A673 (cell line): ENCODE measurements at regions not wholly inside any gene's neighbourhood (a gene's known extent, or its start where the extent isn't known, plus 50 kb on each side); places are given as distances from the start of the nearest gene placed in this dataset.

Experiments
- BruUV-seq: library from RNA; stranded (reverse); fragments of 400-500 nt; replicated peaks from 2 replicates; lab custom pipeline; 2021; lab: Mats Ljungman, UMichigan
- CTCF ChIA-PET: fragments of 300-600 bp; sonication (Branson Sonifier 250); formaldehyde crosslinking; loops from one replicate; lab custom pipeline; 2022; ENCODE audit warnings: antibody characterized with exemption; lab: Charles Lee
- POLR2A ChIA-PET: fragments of 300-600 bp; sonication (Branson Sonifier 250); formaldehyde crosslinking; loops from one replicate; lab custom pipeline; 2022; ENCODE audit warnings: antibody characterized with exemption; ENCODE audit not compliant: low non-redundant PET; lab: Charles Lee
- DNase-seq: peaks from one replicate; pipeline ENCODE4 v3.0.0-alpha.2; 2015; ENCODE audit warnings: low spot score
- H3K27ac ChIP-seq: fragments of 200-600 bp; sonication (generic); 2 replicates; pipeline ENCODE4 v1.5.1; 2016; ENCODE audit warnings: mixed run types, low read depth, mild to moderate bottlenecking, mixed read lengths, antibody characterized with exemption, low read length; ENCODE audit not compliant: poor library complexity, severe bottlenecking
- H3K27me3 ChIP-seq: fragments of 200-600 bp; sonication (generic); replicated peaks from 2 replicates; pipeline ENCODE4 v1.6.1; 2017; ENCODE audit warnings: mixed run types, low read depth, mild to moderate bottlenecking, mixed read lengths, antibody characterized with exemption, low read length; ENCODE audit not compliant: insufficient read depth, poor library complexity
- H3K36me3 ChIP-seq: fragments of 200-600 bp; sonication (generic); 2 replicates; pipeline ENCODE4 v1.6.1; 2016; ENCODE audit warnings: mixed run types, mild to moderate bottlenecking, mixed read lengths, antibody characterized with exemption, low read length; ENCODE audit not compliant: insufficient read depth, poor library complexity, severe bottlenecking
- H3K4me1 ChIP-seq: fragments of 200-600 bp; sonication (generic); 2 replicates; pipeline ENCODE4 v1.6.1; 2017; ENCODE audit warnings: mixed run types, mild to moderate bottlenecking, mixed read lengths, antibody characterized with exemption, low read length; ENCODE audit not compliant: insufficient read depth, poor library complexity, severe bottlenecking
- H3K4me3 ChIP-seq: fragments of 200-600 bp; sonication (generic); 2 replicates; pipeline ENCODE4 v1.5.1; 2016; ENCODE audit warnings: low read depth, mixed run types, mild to moderate bottlenecking, mixed read lengths, low read length; ENCODE audit not compliant: poor library complexity, severe bottlenecking
- H3K9me3 ChIP-seq: fragments of 200-600 bp; sonication (generic); 2 replicates; pipeline ENCODE4 v1.6.1; 2016; ENCODE audit warnings: mixed run types, low read depth, mild to moderate bottlenecking, mixed read lengths, antibody characterized with exemption, low read length; ENCODE audit not compliant: poor library complexity, severe bottlenecking
- CTCF ChIP-seq: fragments of 300-800, 200-600 bp; sonication (generic); conservative IDR thresholded peaks from 2 replicates; pipeline ENCODE4 v1.5.1; 2017; ENCODE audit warnings: low read depth, mild to moderate bottlenecking, antibody characterized with exemption, low read length, moderate library complexity, mixed read lengths
- EZH2 ChIP-seq: fragments of 200-600 bp; sonication (generic); IDR thresholded peaks from 2 replicates; pipeline ENCODE4 v1.6.1; 2017; ENCODE audit warnings: borderline replicate concordance, low read depth, mild to moderate bottlenecking, mixed read lengths, antibody characterized with exemption, low read length; ENCODE audit not compliant: poor library complexity, severe bottlenecking
- intact Hi-C: fragments of 100-400 bp; cut with micrococcal nuclease; formaldehyde crosslinking; loops from one replicate; pipeline ENCODE4 v1.10.0; 2022; ENCODE audit not compliant: unreplicated experiment

GRCh38 chrX:40147971-40148370 lies 50.2 kb upstream of the BCOR start:
- H3K27ac ChIP-seq, result peak overlapping the region; percentile 91
- TF ChIP-seq CTCF (no peak), EZH2 (no peak)
- BruUV-seq, result no TSS peak
- no peaks in the 10 kb centered on the region for H3K9me3 ChIP-seq
- peaks cover 67% of the 10 kb centered on the region for H3K4me1 ChIP-seq
- H3K4me3 ChIP-seq, result no peak overlapping the region
- ChIA-PET CTCF (no interaction called here), POLR2A (no interaction called here)
- no peaks in the 10 kb centered on the region for H3K27me3 ChIP-seq
- no peak for DNase-seq
- intact Hi-C loops, result no loop called here
- no peaks in the 10 kb centered on the region for H3K36me3 ChIP-seq
